ENCODE measurements at regions not wholly inside any gene's neighbourhood (a gene's known extent, or its start where the extent isn't known, plus 50 kb on each side); places are given as distances from the start of the nearest gene placed in this dataset.

- DNase-seq (ENCODE audit: low spot score) = no peak
These were observed 59.1 kb upstream of the GALNT13 start for GRCh38 chr2:153812632-153813031.

GRCh38 chr2:153818242-153818641 is 53.5 kb upstream of the GALNT13 start:
- DNase-seq (ENCODE audit: low spot score) = no peak

GRCh38 chr2:153819074-153819473 is 52.6 kb upstream of the GALNT13 start:
- no peak for DNase-seq (ENCODE audit: low spot score)

- DNase-seq (ENCODE audit: low spot score) = no peak
These were observed 52.2 kb upstream of the GALNT13 start for GRCh38 chr2:153819501-153819900.
